GM12874 (cell line): ENCODE measurements at regions not wholly inside any gene's neighbourhood (a gene's known extent, or its start where the extent isn't known, plus 50 kb on each side); places are given as distances from the start of the nearest gene placed in this dataset.

ENCODE experiments used
- CTCF ChIP-seq: IDR thresholded peaks from 2 replicates; pipeline ENCODE4 v1.5.1; 2011; ENCODE audit warnings: low read depth, mild to moderate bottlenecking, control low read depth, low read length, moderate library complexity; ENCODE audit not compliant: insufficient read depth

GRCh38 chr1:244326757-244327156, 125.0 kb downstream of the ADSS2 start:
- no peak for TF ChIP-seq CTCF

GRCh38 chr1:244327533-244327932, 124.2 kb downstream of the ADSS2 start:
- no peak for TF ChIP-seq CTCF

- TF ChIP-seq CTCF: no peak
These were observed 123.2 kb downstream of the ADSS2 start for GRCh38 chr1:244328476-244328875.

GRCh38 chr1:244329591-244330317, 122.0 kb downstream of the ADSS2 start:
- TF ChIP-seq CTCF: no peak

- no peak for TF ChIP-seq CTCF
These were observed 121.4 kb downstream of the ADSS2 start for GRCh38 chr1:244330318-244330625.

GRCh38 chr1:244335456-244335855, 116.3 kb downstream of the ADSS2 start:
- no peak for TF ChIP-seq CTCF

- no peak for TF ChIP-seq CTCF
These were observed 115.3 kb downstream of the ADSS2 start for GRCh38 chr1:244336232-244336899.
